HEK293 (cell line): ENCODE measurements at regions not wholly inside any gene's neighbourhood (a gene's known extent, or its start where the extent isn't known, plus 50 kb on each side); places are given as distances from the start of the nearest gene placed in this dataset.

Experiments used
- CTCF ChIA-PET: fragments of 350-600 bp; formaldehyde crosslinking; extraction: SDS; loops from one replicate; lab custom pipeline; 2021; ENCODE audit warnings: antibody characterized with exemption; lab: Yijun Ruan, JAX
- POLR2A ChIA-PET: fragments of 300-600 bp; formaldehyde crosslinking; extraction: SDS; loops from one replicate; lab custom pipeline; 2020; ENCODE audit warnings: antibody characterized with exemption, inconsistent platforms; lab: Yijun Ruan, JAX
- H3K27ac ChIP-seq: fragments of 200-500 bp; sonication (Bioruptor generic); 2 replicates; pipeline ENCODE4 v1.5.1; 2014; ENCODE audit warnings: low read depth, low read length, control low read depth, inconsistent platforms; ENCODE audit errors: extremely low read depth
- H3K36me3 ChIP-seq, 2 experiments: fragments of 200-500 bp in 1 of 2; sonication (Bioruptor generic) in 1 of 2; 1 replicate in 1 of 2; 2 replicates in 1 of 2; pipeline ENCODE4 v1.5.1; 2014 to 2017; ENCODE audit warnings: inconsistent platforms in 2 of 2, low read length in 2 of 2; ENCODE audit not compliant: control insufficient read depth in 2 of 2, insufficient read depth in 1 of 2
- H3K4me1 ChIP-seq: fragments of 200-500 bp; sonication (Bioruptor generic); 2 replicates; pipeline ENCODE4 v1.5.1; 2014; ENCODE audit warnings: mild to moderate bottlenecking, low read length, inconsistent platforms; ENCODE audit not compliant: control insufficient read depth, insufficient read depth
- H3K4me3 ChIP-seq: 2 replicates; pipeline ENCODE4 v1.5.1; 2011; ENCODE audit warnings: low read depth, mild to moderate bottlenecking, control low read depth, low read length, moderate library complexity
- H3K9me3 ChIP-seq: fragments of 200-500 bp; sonication (Bioruptor generic); 2 replicates; pipeline ENCODE4 v1.5.1; 2014; ENCODE audit warnings: low read depth, low read length, inconsistent platforms; ENCODE audit not compliant: control insufficient read depth, insufficient read depth
- HOXA7 ChIP-seq: sonication (generic); formaldehyde crosslinking; IDR thresholded peaks from 2 replicates; pipeline ENCODE4 v1.8.1; 2022; ENCODE audit warnings: missing genetic modification reagents, borderline replicate concordance
- KLF16 ChIP-seq: fragments of 450-650 bp; formaldehyde crosslinking; IDR thresholded peaks from 2 replicates; pipeline ENCODE4 v1.5.1; 2017; ENCODE audit warnings: missing biosample characterization, missing genetic modification characterization
- TCF7L2 ChIP-seq: IDR thresholded peaks from 2 replicates; pipeline ENCODE4 v1.6.1; 2011; ENCODE audit warnings: low read depth, mild to moderate bottlenecking, inconsistent platforms, low read length, moderate library complexity, borderline replicate concordance
- ZBTB48 ChIP-seq: fragments of 450-650 bp; formaldehyde crosslinking; IDR thresholded peaks from 2 replicates; pipeline ENCODE4 v1.5.1; 2016; ENCODE audit warnings: missing biosample characterization, missing genetic modification characterization
- ZBTB8A ChIP-seq: fragments of 450-650 bp; formaldehyde crosslinking; IDR thresholded peaks from 2 replicates; pipeline ENCODE4 v1.5.1; 2016; ENCODE audit warnings: missing biosample characterization, missing genetic modification characterization
- ZNF10 ChIP-seq: fragments of 450-650 bp; formaldehyde crosslinking; IDR thresholded peaks from 2 replicates; pipeline ENCODE4 v1.5.1; 2017; ENCODE audit warnings: missing biosample characterization, missing genetic modification characterization
- ZNF132 ChIP-seq: fragments of 450-650 bp; formaldehyde crosslinking; IDR thresholded peaks from 2 replicates; pipeline ENCODE4 v1.5.1; 2017; ENCODE audit warnings: missing biosample characterization, missing genetic modification characterization, borderline replicate concordance
- ZNF157 ChIP-seq: fragments of 450-650 bp; formaldehyde crosslinking; IDR thresholded peaks from 2 replicates; pipeline ENCODE4 v1.5.1; 2016; ENCODE audit warnings: missing biosample characterization, missing genetic modification characterization
- ZNF202 ChIP-seq: fragments of 450-650 bp; formaldehyde crosslinking; IDR thresholded peaks from 2 replicates; pipeline ENCODE4 v1.5.1; 2016; ENCODE audit warnings: missing biosample characterization, missing genetic modification characterization, borderline replicate concordance
- ZNF239 ChIP-seq: fragments of 450-650 bp; formaldehyde crosslinking; IDR thresholded peaks from 2 replicates; pipeline ENCODE4 v1.5.1; 2016; ENCODE audit warnings: missing biosample characterization, missing genetic modification characterization
- ZNF311 ChIP-seq: fragments of 450-650 bp; formaldehyde crosslinking; IDR thresholded peaks from 2 replicates; pipeline ENCODE4 v1.5.1; 2017; ENCODE audit warnings: missing biosample characterization, missing genetic modification characterization, borderline replicate concordance
- ZNF341 ChIP-seq: fragments of 450-650 bp; formaldehyde crosslinking; IDR thresholded peaks from 2 replicates; pipeline ENCODE4; 2016; ENCODE audit warnings: low read depth, missing biosample characterization, missing genetic modification characterization
- ZNF473 ChIP-seq: fragments of 450-650 bp; formaldehyde crosslinking; IDR thresholded peaks from 2 replicates; pipeline ENCODE4 v1.5.1; 2017; ENCODE audit warnings: missing biosample characterization, missing genetic modification characterization
- ZNF639 ChIP-seq: fragments of 450-650 bp; formaldehyde crosslinking; IDR thresholded peaks from 2 replicates; pipeline ENCODE4 v1.5.1; 2016; ENCODE audit warnings: missing biosample characterization, missing genetic modification characterization
- ZNF677 ChIP-seq: fragments of 450-650 bp; IDR thresholded peaks from 2 replicates; pipeline ENCODE4 v1.5.0; 2018; ENCODE audit warnings: missing biosample characterization, mild to moderate bottlenecking, missing genetic modification characterization, moderate library complexity
- ZNF747 ChIP-seq: fragments of 450-650 bp; formaldehyde crosslinking; IDR thresholded peaks from 2 replicates; pipeline ENCODE4 v1.5.1; 2016; ENCODE audit warnings: missing biosample characterization, missing genetic modification characterization
- TF ChIP-seq, protein P1 (sequence below): fragments of 450-650 bp; formaldehyde crosslinking; IDR thresholded peaks from 2 replicates; pipeline ENCODE4 v1.5.1; 2017; ENCODE audit warnings: missing biosample characterization, missing genetic modification characterization
- TF ChIP-seq, protein P2 (sequence below): fragments of 450-650 bp; formaldehyde crosslinking; IDR thresholded peaks from 2 replicates; pipeline ENCODE4; 2016; ENCODE audit warnings: missing biosample characterization, missing genetic modification characterization
- TF ChIP-seq, protein P3 (sequence below): fragments of 450-650 bp; formaldehyde crosslinking; IDR thresholded peaks from 2 replicates; pipeline ENCODE4 v1.5.1; 2016; ENCODE audit warnings: missing biosample characterization, missing genetic modification characterization

- H3K4me3 ChIP-seq: no peak overlapping the region
- POLR2A ChIA-PET: no interaction called here
- H3K4me1 ChIP-seq: no peaks in the 10 kb centered on the region
- CTCF ChIA-PET: no interaction called here
- H3K36me3 ChIP-seq: no peaks in the 10 kb centered on the region
- no peak for TF ChIP-seq KLF16 (tag by site-specific recombination)
- TF ChIP-seq ZNF132 (tag by site-specific recombination): no peak
- no peak for TF ChIP-seq ZNF10 (tag by site-specific recombination)
- TF ChIP-seq ZNF157 (tag by site-specific recombination): no peak
- TF ChIP-seq ZBTB48: no peak
- H3K9me3 ChIP-seq: no peaks in the 10 kb centered on the region
- H3K27ac ChIP-seq: no peak overlapping the region
Observed at GRCh38 chr11:122331079-122331478, 215.1 kb upstream of the BLID start.

DNA sequence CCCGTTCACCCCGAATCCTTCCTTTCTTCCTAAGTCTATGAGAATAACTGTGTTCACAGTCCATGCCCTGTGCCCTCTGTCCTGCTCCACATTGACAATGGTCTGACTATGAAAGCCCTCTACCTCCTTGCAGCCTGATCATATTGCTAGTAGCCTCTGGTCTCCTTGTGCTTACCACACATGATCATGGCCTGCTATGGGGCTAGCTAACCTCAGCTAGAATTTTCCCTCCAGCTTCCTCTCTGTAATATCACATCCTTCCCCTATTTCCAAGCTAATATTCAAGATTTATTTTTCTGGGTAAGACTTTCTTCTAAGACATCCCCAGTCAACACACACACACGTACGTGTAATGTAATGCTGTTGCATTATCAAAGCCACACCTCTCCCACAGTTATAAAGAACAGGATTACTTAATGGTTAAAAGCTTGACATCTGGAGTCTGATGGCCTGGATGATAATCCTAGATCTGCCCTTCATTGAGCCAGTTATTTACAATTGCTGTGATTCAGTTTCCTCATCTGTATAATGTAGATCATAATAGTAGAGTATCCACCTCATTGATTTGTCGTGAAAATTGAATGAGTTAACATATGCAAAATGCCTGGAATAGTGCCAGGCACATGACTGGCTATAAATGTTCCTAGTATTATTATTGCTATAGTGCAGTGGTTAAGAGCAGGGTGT is 214.4 kb upstream of the BLID start:
- Histone ChIP-seq H3K4me3 (no peak overlapping the region), H3K9me3 (no peaks in the 10 kb centered on the region), H3K4me1 (no peaks in the 10 kb centered on the region), H3K27ac (no peak overlapping the region), H3K36me3 (no peaks in the 10 kb centered on the region)
- CTCF ChIA-PET: no interaction called here
- POLR2A ChIA-PET: no interaction called here
- TF ChIP-seq ZNF341 (tag by site-specific recombination) (no peak), ZNF747 (tag by site-specific recombination) (no peak), TCF7L2 (no peak), ZBTB8A (no peak), ZNF677 (no peak), HOXA7 (CRISPR knock-in tag) (no peak), ZNF473 (tag by site-specific recombination) (no peak), ZBTB48 (no peak), ZNF639 (no peak), ZNF202 (tag by site-specific recombination) (no peak), ZNF311 (no peak), ZNF239 (tag by site-specific recombination) (no peak)
- TF ChIP-seq, protein P1, sequence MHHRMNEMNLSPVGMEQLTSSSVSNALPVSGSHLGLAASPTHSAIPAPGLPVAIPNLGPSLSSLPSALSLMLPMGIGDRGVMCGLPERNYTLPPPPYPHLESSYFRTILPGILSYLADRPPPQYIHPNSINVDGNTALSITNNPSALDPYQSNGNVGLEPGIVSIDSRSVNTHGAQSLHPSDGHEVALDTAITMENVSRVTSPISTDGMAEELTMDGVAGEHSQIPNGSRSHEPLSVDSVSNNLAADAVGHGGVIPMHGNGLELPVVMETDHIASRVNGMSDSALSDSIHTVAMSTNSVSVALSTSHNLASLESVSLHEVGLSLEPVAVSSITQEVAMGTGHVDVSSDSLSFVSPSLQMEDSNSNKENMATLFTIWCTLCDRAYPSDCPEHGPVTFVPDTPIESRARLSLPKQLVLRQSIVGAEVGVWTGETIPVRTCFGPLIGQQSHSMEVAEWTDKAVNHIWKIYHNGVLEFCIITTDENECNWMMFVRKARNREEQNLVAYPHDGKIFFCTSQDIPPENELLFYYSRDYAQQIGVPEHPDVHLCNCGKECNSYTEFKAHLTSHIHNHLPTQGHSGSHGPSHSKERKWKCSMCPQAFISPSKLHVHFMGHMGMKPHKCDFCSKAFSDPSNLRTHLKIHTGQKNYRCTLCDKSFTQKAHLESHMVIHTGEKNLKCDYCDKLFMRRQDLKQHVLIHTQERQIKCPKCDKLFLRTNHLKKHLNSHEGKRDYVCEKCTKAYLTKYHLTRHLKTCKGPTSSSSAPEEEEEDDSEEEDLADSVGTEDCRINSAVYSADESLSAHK (tag by site-specific recombination): no peak
- TF ChIP-seq, protein P2, sequence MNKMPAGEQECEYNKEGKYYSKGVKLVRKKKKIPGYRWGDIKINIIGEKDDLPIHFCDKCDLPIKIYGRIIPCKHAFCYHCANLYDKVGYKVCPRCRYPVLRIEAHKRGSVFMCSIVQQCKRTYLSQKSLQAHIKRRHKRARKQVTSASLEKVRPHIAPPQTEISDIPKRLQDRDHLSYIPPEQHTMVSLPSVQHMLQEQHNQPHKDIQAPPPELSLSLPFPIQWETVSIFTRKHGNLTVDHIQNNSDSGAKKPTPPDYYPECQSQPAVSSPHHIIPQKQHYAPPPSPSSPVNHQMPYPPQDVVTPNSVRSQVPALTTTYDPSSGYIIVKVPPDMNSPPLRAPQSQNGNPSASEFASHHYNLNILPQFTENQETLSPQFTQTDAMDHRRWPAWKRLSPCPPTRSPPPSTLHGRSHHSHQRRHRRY: no peak
- TF ChIP-seq, protein P3, sequence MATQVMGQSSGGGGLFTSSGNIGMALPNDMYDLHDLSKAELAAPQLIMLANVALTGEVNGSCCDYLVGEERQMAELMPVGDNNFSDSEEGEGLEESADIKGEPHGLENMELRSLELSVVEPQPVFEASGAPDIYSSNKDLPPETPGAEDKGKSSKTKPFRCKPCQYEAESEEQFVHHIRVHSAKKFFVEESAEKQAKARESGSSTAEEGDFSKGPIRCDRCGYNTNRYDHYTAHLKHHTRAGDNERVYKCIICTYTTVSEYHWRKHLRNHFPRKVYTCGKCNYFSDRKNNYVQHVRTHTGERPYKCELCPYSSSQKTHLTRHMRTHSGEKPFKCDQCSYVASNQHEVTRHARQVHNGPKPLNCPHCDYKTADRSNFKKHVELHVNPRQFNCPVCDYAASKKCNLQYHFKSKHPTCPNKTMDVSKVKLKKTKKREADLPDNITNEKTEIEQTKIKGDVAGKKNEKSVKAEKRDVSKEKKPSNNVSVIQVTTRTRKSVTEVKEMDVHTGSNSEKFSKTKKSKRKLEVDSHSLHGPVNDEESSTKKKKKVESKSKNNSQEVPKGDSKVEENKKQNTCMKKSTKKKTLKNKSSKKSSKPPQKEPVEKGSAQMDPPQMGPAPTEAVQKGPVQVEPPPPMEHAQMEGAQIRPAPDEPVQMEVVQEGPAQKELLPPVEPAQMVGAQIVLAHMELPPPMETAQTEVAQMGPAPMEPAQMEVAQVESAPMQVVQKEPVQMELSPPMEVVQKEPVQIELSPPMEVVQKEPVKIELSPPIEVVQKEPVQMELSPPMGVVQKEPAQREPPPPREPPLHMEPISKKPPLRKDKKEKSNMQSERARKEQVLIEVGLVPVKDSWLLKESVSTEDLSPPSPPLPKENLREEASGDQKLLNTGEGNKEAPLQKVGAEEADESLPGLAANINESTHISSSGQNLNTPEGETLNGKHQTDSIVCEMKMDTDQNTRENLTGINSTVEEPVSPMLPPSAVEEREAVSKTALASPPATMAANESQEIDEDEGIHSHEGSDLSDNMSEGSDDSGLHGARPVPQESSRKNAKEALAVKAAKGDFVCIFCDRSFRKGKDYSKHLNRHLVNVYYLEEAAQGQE (tag by site-specific recombination): no peak
